ENCODE measurements at regions not wholly inside any gene's neighbourhood (a gene's known extent, or its start where the extent isn't known, plus 50 kb on each side); places are given as distances from the start of the nearest gene placed in this dataset.
A peak's percentile ranks its signal among the peaks of the same experiment; 100 is the strongest.
"Not testable (repeated sequence)": the region's sequence is repeated elsewhere in the genome, so short reads cannot be mapped to it uniquely, and the experiment has no call there.

DNA sequence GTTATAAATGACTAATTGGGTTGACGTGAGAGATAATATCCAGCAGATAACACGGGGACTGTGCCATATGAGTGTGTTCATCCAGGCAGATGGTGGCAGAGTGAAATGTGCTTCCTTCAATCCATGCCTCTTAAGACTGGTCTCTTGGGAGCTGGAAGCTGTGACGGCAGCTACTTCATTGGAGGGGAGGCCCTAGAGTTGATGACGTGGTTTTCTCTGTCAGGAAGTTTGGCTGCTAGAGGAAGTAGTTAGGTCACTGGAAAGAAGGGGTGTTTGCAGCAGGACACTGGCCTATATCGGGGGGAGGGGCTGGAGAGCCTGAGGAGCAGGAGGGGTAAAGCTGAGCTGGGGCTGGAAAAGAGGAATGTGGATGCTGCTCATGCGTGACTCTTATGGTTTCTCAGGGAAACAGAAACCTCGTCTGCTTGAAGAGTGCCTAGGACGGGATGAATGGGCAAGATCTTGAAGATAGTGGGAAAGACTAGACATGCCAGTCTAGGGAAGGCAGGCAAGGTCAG is 3051.6 kb downstream of the RPIA start:
- DNase-seq: not testable (repeated sequence)

DNA sequence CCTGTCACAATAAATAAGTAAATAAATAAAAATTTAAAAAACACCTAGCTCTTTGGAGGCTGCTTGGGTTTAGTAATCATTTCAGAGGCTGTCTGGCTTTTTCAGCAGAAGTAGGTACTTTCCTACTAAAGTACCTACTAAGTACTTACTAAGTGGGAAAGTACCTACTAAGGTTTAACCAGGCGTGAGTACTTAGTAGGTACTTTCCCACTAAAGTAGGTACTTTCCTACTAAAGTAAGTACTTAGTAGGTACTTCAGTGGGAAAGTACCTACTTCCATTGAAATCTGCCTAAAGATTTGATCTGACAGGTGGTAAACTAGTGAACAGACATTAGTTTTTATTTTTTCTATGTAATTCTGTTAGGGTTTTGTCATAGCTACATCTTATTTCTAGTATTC is 3052.4 kb downstream of the RPIA start:
- not testable (repeated sequence) for DNase-seq

DNA sequence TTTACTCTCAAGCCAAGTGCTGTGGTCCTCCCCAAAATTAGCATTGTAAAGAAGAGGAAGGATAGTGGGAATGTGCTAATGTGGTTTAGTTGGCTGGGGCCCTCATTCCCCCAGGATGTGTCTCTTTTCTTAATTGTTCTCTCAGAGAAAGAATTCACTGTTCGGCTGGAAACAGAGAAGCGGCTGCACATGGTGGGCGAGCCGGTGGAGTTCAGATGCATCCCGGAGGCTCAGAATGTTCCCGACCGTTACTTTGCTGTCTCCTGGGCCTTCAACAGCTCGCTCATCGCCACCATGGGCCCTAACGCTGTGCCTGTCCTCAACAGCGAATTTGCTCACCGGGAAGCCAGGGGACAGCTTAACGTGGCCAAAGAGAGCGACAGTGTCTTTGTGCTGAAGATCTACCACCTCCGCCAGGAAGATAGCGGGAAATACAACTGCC is 3053.2 kb downstream of the RPIA start:
- not testable (repeated sequence) for DNase-seq

DNA sequence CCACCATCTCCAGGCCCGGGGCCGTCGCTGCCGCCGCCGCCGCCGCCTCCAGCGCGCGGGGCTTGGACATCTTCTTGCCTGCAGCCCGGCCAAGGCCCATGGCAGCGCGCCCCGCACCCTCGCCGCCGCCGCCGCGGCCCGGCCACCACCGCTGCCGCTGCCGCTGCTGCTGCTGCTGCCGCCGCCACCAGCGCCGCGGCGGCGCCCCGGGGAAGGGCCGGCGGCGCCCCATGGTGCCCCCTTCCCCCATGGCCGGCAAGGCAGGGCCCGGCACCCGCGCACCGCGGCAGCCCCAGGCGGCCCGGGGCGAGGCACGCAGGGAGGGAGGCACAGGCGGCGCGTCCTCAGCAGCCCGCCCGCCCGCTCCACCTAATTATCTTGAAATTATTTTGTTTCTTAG is 3057.4 kb downstream of the RPIA start:
- no peak for DNase-seq

DNA sequence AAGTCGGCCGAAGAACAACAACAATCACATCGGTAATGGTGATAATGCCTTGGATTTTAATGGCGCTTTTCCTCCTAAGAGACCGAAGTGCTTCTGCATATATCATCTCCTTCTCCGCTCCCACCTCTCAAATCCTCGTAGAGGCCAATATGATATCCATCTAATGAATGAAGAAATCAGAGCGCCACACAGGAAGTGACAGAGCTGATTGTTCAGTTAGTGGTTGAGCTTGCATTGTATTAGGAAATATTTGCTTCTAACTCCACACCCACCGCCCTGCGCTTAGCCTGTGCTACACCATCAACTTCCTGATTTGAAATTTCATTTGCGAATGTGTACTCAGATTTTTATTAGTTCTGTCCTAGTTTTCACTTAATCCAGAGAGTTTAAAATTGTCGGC is 3058.2 kb downstream of the RPIA start:
- not testable (repeated sequence) for DNase-seq

DNA sequence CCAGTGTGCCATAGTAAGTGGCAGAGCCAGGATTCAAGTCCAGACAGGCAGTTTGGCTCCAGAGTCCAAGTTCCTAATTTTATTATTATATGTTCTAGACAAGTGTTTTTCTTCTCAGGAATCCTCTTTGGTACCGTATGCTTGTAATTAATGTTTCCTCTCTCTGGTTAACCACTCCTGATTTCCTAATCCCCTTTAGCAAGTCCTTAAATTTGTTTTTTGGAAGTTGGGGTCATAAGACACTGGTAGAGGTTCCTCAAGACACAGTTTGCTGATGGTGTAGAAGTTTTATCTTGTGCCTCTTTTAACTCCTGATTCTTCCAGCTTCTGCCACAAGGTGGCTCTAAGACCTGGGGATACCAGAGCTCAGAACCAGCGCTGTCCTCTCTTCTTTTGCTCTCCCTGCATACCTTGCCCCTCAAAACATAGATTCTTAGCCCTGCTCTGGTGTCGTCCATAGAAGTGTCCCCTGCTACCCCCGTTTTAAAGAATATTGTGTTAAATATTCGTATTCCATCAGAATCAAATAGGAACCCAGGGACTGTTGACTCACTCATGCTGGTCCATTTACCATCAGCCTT is 3068.0 kb downstream of the RPIA start:
- not testable (repeated sequence) for DNase-seq

DNA sequence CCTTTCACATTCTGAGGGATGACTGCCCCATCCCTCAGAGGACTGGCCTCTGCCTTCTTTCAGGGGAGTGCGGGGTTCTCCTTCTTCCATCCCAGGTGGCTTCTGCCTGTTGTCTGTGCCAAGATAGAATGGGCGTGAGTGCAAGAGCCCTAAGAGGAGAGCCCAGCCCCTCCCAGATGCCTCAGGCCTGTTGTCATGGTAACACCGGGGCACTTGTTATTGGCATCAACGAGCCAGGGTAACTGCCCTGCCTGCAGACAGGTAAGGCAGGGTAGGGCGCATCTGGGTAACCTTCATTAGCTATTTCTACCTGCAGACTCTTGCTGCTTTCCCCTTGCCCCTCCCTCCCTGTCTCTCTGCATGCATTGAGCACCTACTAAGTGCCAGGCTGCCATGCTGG is 3069.2 kb downstream of the RPIA start:
- not testable (repeated sequence) for DNase-seq

DNA sequence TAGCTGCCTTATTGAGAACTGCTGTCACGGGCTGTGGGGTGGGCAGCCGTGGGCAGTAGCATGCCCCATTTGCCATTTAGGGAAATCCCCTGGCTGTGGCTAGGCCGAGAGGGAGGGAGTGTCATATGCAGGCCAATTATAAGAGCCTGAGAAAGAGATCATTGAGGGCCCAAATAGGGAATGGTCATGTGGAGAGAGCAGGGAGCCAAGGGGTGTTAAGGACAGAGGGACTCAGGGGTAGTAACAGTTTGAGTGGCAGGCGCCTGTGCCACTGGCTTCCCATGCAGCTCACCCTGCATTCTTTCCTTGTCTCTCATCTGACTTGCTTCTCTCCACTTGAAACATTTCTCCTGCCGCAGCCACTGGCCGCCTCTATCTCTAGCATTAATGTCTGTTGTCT is 3070.8 kb downstream of the RPIA start:
- not testable (repeated sequence) for DNase-seq

DNA sequence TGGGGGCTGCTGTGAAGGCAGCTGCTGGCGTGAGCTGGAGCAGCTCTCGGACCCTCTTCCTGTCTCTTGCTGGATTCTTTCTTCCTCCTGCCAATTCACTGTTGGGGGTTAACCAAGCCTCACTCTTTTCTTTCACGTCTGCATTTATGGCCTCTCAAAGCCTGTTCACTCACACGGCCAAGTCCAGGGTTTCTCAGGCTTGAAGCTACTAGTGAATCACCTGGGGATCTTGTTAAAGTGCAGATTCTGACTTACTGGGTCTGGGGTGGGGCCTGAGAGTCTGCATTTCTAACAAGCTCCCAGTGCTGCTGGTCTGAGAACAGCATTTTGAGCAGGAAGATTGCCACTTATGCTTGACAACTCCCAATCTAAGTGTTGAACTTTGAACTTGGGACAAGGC is 3072.2 kb downstream of the RPIA start:
- DNase-seq: not testable (repeated sequence)

DNA sequence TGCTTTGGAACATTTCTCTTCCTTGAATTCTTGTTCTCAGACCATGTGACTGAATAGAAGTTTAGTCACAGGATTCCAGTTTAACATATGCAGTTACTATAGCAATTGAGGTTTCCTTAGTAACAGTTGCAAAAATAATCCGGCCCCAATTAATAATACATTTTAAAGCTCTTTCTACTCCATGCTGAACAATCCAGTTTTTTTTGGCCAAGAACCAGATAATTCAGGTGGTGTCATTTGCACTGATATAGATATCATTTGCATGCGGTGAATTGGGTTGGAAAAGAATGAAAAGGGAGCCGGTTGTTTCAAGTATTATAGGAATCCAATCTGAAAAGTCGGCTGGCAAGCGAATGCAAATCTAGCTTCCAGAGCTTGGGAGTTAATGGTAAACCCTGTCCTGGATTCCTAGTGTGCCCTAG is 3073.1 kb downstream of the RPIA start:
- DNase-seq: not testable (repeated sequence)

DNA sequence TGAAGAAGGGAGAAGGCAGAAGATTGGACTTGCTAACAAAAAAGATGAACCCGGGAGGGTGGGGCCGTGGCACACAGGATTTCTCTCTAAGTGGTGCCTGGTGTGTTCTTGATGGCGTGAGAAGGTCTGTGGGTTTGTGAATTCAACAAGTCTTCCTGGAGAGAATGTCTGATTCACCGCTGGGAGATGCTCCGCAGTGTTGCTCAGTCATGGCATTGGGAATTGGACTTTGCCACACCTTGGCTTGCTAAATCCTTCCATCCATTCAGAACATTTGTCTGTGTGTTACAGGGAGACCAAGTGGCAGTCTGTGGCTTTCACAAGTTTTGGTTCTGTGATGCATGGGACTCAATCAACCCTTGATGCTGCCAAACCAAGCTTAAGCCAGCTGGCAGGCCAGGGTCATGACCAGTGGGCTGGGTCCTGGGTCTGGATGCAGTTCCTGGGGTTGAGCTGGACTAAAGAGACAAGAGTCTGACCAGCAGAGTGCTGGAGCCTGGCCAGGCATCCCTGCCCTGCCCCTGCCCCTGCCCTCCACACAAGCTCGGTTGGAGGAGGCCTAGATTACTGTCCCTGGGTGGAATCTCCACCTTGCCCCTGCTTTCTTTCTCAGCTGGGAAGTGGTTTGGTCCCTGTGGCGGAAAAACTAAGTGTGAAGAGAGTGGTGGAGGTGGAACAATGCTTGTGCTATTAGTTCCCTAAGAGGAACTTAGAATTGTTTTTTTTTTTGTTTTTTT is 3073.7 kb downstream of the RPIA start:
- DNase-seq: not testable (repeated sequence)

DNA sequence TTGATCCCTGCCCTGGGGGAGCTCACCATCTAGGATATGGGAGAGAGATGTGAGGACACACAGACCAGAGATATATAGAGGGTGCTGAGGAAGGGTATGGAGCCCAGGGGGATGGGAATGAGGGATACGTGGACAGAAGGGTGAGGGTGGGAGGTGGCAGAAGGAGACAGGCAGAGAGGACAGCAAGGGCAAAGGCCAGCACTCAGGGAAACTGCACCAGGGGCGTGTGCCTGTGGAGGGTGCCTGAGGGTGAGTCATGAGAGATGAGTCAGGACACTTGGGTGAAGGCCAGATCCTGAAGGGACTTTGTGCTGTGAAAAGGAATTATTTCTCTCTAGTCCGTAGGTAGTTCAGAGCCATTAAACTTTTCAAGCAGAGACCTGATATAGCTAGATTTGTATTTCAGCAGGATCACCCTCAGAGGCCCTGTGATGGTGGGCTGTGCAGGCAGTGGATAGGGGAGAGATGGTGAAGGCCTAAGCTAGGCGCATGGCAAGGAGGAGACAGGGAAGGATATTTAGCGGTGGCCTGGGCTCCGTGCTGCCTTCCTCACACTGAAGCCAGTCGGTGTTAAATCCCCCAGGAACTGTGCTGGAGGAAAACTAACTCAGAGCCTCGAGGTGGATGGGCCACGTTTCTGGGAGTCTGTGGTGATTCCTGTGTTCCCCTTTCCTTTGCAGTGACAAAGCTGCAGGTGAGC is 3075.0 kb downstream of the RPIA start:
- peak; percentile 17 for DNase-seq

DNA sequence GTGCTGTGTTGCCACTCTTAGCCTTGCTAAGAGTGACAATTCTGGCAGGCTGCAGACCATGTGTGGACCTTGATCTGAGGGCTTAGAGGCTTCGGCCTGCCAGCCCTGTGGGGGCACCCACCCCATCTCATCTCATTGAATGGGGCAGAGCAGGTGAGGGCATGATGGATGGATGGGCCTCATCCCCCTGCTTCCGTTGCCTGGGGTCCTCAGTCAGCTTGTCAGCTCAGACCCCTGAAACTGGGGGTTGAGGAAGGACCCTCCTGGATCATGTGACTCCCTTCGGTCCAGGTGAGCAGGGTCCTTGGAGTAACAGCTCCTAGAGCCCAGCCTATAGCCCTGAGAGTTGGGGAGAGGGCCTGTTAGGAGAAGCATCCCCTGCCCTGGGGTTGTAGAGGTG is 3076.8 kb downstream of the RPIA start:
- DNase-seq: not testable (repeated sequence)

DNA sequence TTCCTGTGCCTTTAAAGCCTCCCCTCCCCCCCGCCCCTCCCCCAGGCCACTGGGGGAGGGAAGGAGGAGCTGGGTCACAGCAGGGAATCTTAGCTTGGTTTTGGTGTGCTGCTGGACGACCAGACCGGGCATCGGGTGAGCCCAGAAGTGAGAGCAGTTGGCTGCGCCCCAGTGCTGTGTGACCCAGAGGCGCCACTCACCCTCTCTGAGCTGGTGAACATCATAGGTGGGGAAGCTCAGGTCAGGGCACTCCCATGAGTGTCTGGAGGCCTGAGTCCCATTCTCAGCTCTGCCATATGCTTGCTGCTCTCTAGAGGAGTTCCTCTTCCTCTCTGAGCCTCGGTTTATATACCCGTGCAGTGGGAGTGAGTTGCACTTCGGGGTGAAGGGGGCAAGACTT is 3077.5 kb downstream of the RPIA start:
- DNase-seq: not testable (repeated sequence)

DNA sequence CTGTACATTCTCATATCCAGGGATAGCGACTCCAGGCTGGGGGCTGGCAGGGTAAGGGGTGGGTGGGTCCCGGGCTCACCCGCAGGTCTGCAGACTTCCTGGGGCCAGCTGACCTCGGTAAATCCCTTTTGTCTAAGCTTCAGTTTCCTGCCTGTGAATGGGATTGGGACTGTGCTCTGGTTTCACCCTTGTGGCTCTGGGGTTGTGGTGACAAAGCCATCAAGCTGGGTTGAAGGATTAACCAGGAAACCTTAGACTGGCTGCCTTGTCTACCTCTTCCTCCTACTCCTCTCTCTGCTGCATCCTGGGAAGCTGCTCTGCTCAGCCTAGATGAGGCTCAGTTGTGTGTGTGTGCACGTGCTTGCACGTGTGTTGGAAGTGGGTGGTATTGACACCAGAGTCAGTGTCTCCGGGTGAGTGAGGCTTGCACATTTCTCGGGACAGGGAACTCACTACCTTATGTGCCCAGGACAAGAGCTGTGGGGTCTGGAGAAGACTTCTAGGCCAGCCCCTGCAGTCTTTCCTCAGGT is 3078.6 kb downstream of the RPIA start:
- not testable (repeated sequence) for DNase-seq

DNA sequence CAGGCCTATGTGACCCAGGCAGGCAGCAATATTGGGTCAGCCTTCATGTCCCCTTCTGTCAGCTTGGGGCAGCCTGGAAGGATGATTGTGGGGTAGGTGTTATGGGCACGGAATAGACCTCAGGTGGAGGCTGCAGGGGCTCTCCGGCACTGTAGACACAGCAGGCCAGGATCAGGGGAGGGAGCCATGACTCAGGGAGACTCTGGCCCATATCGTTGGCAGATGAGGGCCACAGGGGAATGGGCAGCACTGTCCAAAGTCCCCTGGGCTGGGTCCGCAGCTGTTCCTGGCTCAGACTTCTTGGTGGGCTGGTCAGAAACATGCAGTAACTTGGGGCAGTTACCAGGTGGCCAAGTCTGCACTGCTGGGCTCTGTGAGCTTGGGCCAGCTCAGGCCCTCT is 3080.1 kb downstream of the RPIA start:
- DNase-seq: not testable (repeated sequence)

DNA sequence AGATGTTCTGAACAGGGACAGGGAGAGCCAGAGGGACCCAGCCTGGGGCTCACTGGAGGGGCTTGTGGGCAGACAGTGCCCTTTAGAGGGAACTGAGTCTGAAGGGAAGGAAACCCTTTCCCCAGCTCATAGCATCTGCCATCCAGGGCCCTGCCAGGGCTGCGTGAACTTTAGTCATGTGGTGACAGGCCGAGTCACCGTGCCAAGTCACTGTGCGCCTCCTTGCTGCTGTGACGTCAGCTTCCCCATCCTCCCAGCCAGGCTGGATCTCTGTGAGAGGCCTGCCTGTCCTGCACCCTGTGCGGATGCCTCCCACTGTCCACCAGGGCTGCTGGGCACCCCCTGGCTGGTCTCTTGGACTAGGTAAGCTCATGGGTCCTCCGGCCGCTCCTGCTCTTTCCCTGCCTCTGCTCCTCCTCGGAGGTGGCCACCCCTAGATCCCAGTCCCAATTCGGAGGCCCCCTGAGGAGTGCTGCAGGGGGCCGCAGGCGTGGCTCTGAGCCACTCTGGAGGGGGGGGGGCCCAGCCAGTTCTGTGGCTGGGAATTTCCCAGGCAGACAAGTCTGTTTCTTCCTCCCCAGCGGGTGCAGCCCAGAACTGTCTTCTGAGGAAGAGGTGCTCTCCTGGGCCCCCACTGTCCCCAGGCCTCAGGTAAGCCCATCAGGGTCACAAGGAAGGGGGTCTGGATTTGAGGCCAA is 3080.9 kb downstream of the RPIA start:
- not testable (repeated sequence) for DNase-seq

DNA sequence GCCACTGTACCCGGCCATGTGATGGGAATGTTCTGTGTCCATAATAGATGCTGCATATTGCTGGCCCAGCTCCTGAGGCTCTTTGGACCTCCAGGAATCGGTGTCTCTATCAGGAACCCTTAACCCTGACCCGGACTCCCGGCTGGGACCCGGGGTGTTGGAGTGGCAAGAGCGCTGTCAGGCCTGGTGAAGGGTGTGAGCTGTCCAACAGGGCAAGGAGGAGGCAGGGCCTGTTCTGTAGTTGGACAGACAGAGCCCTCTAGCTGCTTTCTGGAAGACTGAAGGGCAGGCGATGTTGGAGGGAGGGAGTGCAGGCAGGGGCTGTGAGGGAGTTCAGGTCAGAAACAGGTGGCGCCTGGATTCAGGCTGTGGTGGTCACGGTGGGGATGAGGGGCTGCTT is 3082.3 kb downstream of the RPIA start:
- DNase-seq: not testable (repeated sequence)

DNA sequence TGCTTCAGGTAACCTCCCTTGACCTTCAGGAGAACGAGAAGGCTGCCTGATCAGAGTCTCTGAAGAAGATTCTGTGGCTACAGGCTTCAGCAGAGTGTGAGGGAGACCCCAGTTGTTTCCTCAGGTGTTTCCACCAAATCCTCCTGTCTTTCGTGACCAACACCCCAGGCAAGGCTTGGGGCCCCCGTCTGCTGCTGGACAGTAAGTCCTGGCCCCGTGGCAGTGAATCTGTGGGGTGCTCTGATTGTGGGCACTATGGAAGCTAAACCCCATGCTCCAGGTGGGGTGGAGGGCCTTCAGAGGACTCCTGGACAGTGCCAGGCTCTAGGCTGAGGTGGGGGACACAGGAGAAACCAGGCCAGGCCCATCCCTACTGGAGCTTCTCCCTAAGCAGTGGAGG is 3083.7 kb downstream of the RPIA start:
- DNase-seq: not testable (repeated sequence)

DNA sequence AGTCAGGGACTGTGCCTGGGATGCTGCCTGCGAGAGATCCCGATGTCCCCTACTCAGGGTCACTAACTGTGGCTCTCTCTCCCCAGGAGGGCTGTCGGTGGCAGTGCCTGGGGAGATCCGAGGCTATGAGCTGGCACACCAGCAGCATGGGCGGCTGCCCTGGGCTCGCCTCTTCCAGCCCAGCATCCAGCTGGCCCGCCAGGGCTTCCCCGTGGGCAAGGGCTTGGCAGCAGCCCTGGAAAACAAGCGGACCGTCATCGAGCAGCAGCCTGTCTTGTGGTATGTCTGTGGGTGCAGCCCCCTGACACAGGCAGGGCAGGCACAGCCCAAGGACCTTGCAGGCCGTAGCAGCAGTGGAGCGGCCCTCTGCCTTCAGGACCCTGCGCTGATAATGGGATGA is 3088.9 kb downstream of the RPIA start:
- DNase-seq: not testable (repeated sequence)

DNA sequence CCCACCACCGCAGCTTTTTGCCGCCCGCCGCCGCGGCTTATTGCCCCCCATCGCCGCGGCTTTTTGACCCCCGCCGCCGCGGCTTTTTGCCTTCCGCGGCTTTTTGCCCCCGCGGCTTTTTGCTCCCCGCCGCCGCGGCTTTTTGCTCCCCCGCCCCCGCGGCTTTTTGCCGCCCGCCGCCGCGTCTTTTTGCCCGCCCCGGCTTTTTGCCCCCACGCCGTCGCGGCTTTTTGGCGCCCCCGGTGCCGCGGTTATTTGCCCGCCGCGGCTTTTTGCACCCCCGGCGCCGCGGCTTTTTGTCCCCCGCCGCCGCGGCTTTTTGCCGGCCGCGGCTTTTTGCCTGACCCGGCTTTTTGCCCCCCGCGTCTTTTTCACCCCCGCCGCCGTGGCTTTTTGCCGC is 3061.8 kb upstream of the TEKT4 start:
- DNase-seq: not testable (repeated sequence)

Data from GOT3 (cell line).